Subcutaneous abdominal adipose tissue (tissue), 5 donors: ENCODE measurements at regions not wholly inside any gene's neighbourhood (a gene's known extent, or its start where the extent isn't known, plus 50 kb on each side); places are given as distances from the start of the nearest gene placed in this dataset.

Experiments
- H3K27ac ChIP-seq: one replicate; pipeline ENCODE4 v1.7.0; 2013; ENCODE audit warnings: low read depth, mild to moderate bottlenecking, inconsistent platforms, low read length, moderate library complexity
- H3K27me3 ChIP-seq, 5 donors: one replicate each; pipeline ENCODE4 v1.7.0; 2013; ENCODE audit warnings: low read length in 5 of 5, inconsistent platforms in 1 of 5; ENCODE audit not compliant: control insufficient read depth in 5 of 5, insufficient read depth in 4 of 5
- H3K36me3 ChIP-seq, 5 donors: one replicate each; pipeline ENCODE4 v1.7.0; 2013; ENCODE audit warnings: low read length in 5 of 5; ENCODE audit not compliant: control insufficient read depth in 5 of 5, insufficient read depth in 5 of 5
- H3K4me1 ChIP-seq, 5 donors: one replicate each; pipeline ENCODE4 v1.7.0; 2013; ENCODE audit warnings: low read length in 5 of 5, mild to moderate bottlenecking in 3 of 5, moderate library complexity in 1 of 5; ENCODE audit not compliant: control insufficient read depth in 5 of 5, insufficient read depth in 5 of 5
- H3K4me3 ChIP-seq, 5 donors: one replicate each; pipeline ENCODE4 v1.7.0; 2013; ENCODE audit warnings: low read length in 5 of 5, low read depth in 1 of 5
- H3K9ac ChIP-seq, 5 donors: one replicate each; pipeline ENCODE4 v1.7.0; 2013; ENCODE audit warnings: low read length in 5 of 5, mild to moderate bottlenecking in 4 of 5, moderate library complexity in 3 of 5
- H3K9me3 ChIP-seq, 5 donors: one replicate each; pipeline ENCODE4 v1.7.0; 2013; ENCODE audit warnings: low read length in 5 of 5; ENCODE audit not compliant: control insufficient read depth in 5 of 5
- donor health status: healthy.
- donor health status: healthy.
- donor health status: healthy.
- donor health status: healthy.
- donor health status: healthy.

DNA sequence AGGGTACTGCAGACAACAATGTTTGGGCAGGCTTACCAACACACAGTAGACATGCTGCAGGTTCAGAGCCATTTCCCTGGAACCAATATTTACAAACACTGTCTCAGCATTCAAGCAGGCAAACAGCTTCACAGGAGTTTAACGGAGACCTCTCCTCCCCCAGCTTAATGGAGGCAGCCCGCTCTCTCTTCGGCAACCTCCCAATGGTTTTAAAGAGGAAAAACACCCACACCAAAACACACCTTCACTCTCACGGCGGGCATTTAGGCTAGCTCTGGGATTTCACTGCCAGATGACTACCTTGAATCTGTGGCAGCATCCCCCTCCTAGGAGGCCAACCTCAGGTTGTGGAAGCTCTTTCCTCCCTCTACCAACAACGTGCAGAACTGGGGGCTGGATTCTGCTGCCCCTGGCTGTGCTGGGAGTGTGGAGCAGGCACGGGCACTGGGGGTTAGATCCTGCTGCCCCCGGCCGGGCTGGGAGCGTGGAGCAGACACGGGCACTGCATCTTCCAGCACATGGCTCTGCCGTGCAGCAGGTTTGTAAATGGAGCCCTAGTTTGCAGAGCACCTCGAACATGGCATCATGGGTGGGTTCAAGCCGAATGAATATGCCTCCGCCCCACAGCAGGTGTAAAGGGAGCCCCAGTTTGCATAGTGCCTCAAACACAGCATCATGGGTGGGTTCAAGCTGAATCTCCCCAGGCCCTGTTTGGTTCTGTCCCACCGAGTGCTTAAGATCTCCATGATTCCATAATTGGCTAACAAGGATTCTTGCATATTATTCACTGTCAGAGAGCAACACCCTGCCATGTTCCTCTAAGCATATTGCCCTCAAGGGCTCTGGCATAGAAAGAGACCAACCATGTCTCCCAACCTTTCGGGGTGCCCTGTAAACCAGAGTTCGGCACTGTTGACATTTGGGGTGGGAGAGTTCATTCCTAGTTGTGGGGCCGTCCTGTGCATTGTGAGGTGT is 86.4 kb downstream of the RBFOX3 start:
- no peaks in the 10 kb centered on the region for H3K36me3 ChIP-seq
- peaks cover 43 to 62% (median 50%) of the 10 kb centered on the region in 5 donors for H3K27me3 ChIP-seq
- H3K4me3 ChIP-seq, result no peak overlapping the region
- no peaks in the 10 kb centered on the region for H3K4me1 ChIP-seq
- H3K27ac ChIP-seq, result no peak overlapping the region
- H3K9ac ChIP-seq, result no peak overlapping the region
- no peaks in the 10 kb centered on the region for H3K9me3 ChIP-seq

DNA sequence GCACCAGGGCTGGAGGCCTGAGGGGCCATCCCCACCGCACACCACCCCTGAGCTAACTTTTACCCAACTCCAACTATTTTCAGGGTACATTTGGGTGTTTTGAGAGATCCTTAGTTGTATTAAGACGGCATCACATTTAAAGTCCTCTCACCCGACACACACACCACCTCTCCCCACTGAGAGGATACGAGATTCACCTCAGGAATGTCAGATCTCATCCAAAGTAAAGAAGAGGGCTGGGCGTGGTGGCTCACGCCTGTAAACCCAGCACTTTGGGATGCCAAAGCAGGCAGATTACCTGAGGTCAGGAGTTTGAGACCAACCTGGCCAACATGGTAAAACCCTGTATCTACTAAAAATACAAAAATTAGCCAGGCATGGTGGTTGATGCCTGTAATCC is 88.4 kb downstream of the RBFOX3 start:
- H3K27me3 ChIP-seq, result peaks cover 47 to 64% (median 53%) of the 10 kb centered on the region in 5 donors
- H3K4me1 ChIP-seq, result no peaks in the 10 kb centered on the region
- H3K9me3 ChIP-seq, result no peaks in the 10 kb centered on the region
- no peaks in the 10 kb centered on the region for H3K36me3 ChIP-seq
- no peak overlapping the region for H3K9ac ChIP-seq
- no peak overlapping the region for H3K27ac ChIP-seq
- no peak overlapping the region for H3K4me3 ChIP-seq

- H3K4me3 ChIP-seq, result no peak overlapping the region
- no peaks in the 10 kb centered on the region for H3K36me3 ChIP-seq
- H3K27me3 ChIP-seq, result peaks cover 42 to 55% (median 45%) of the 10 kb centered on the region in 5 donors
- no peak overlapping the region for H3K9ac ChIP-seq
- no peaks in the 10 kb centered on the region for H3K9me3 ChIP-seq
- no peak overlapping the region for H3K27ac ChIP-seq
- no peaks in the 10 kb centered on the region for H3K4me1 ChIP-seq
Measured at GRCh38 chr17:79521225-79521624, 89.6 kb downstream of the RBFOX3 start.

GRCh38 chr17:79520167-79521165 is 90.4 kb downstream of the RBFOX3 start:
- peaks cover 40 to 55% (median 44%) of the 10 kb centered on the region in 5 donors for H3K27me3 ChIP-seq
- H3K9ac ChIP-seq, result no peak overlapping the region
- no peaks in the 10 kb centered on the region for H3K4me1 ChIP-seq
- no peak overlapping the region for H3K27ac ChIP-seq
- no peak overlapping the region for H3K4me3 ChIP-seq
- H3K36me3 ChIP-seq, result no peaks in the 10 kb centered on the region
- H3K9me3 ChIP-seq, result no peaks in the 10 kb centered on the region

DNA sequence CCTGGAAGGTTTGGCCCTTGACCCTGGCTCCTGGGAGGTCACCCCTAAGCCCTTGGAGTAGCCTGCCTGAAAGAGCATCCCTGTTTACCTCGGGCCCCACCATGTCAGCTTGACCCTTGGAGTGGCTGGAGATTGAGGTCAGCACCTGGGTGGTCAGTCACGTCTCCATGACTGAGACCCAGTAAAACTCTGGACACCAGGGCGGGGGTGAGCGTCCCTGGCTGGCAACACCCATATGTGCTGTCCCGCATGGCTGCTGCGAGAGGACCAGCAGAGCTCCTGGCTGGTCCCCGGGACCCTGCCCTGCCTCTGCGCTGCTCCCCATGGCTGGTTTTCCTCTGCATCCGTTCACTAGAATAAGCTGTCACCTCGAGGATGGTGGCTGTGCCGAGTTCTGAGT is 91.2 kb downstream of the RBFOX3 start:
- H3K36me3 ChIP-seq, result no peaks in the 10 kb centered on the region
- no peak overlapping the region for H3K4me3 ChIP-seq
- no peak overlapping the region for H3K27ac ChIP-seq
- no peak overlapping the region for H3K9ac ChIP-seq
- peaks cover 35 to 54% (median 44%) of the 10 kb centered on the region in 5 donors for H3K27me3 ChIP-seq
- no peaks in the 10 kb centered on the region for H3K4me1 ChIP-seq
- no peaks in the 10 kb centered on the region for H3K9me3 ChIP-seq

- no peak overlapping the region for H3K9ac ChIP-seq
- H3K27me3 ChIP-seq, result peaks cover 30 to 49% (median 43%) of the 10 kb centered on the region in 5 donors
- H3K4me1 ChIP-seq, result no peaks in the 10 kb centered on the region
- H3K4me3 ChIP-seq, result no peak overlapping the region
- no peak overlapping the region for H3K27ac ChIP-seq
- H3K36me3 ChIP-seq, result no peaks in the 10 kb centered on the region
- no peaks in the 10 kb centered on the region for H3K9me3 ChIP-seq
Measured at GRCh38 chr17:79518585-79519523, 92.0 kb downstream of the RBFOX3 start.

DNA sequence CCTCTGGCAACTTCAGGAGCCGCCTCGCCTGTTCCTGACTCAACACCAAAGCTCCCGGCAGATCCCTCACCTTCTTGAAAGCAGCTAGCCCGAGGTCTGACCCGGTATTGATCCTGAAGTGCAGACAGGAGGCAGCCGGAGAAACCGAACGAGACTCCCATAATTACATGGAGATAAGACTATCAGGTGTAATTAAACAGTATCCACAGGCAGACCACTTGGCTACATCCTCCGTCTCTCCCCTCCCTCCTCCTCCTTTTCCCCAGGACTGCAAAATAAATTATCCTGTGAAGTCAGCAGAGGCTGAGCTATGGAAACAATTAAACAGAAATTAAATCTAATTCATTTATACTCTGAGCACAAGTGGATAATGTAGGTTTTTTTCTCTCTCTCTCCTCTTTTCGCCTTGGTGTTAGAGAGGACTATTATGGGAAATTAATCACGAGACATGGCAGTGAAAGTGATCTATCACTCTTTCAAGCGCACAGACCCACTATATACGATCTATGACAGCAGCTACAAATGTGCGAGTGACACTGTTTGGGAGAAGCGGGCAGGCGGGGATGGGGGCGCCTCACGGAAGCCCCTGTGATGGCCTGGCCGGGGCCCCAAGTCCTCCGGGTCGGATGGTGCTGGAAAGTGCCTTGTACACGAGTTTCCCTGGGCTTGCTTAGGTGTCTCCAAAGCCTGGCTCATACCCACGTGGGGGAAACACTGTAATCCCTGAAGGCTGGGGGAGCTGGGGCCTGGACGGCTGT is 92.8 kb downstream of the RBFOX3 start:
- Histone ChIP-seq H3K27me3 (peaks cover 22 to 53% (median 43%) of the 10 kb centered on the region in 5 donors), H3K4me3 (no peak overlapping the region)

GRCh38 chr17:79515646-79516571 is 94.9 kb downstream of the RBFOX3 start:
- H3K36me3 ChIP-seq, result no peaks in the 10 kb centered on the region
- H3K4me3 ChIP-seq, result no peak overlapping the region
- H3K9ac ChIP-seq, result no peak overlapping the region
- peaks cover 20 to 47% (median 36%) of the 10 kb centered on the region in 5 donors for H3K27me3 ChIP-seq
- peaks cover 0 to 5% (median 0%) of the 10 kb centered on the region in 5 donors for H3K9me3 ChIP-seq
- H3K4me1 ChIP-seq, result no peaks in the 10 kb centered on the region
- no peak overlapping the region for H3K27ac ChIP-seq

More for the DNA sequence above, 92.8 kb downstream of the RBFOX3 start:
- Histone ChIP-seq H3K4me1 (no peaks in the 10 kb centered on the region), H3K9me3 (peaks cover 0 to 4% (median 0%) of the 10 kb centered on the region in 5 donors), H3K9ac (no peak overlapping the region), H3K27ac (no peak overlapping the region), H3K36me3 (no peaks in the 10 kb centered on the region)
